Inflammatory macrophage (primary cell): ENCODE measurements at regions not wholly inside any gene's neighbourhood (a gene's known extent, or its start where the extent isn't known, plus 50 kb on each side); places are given as distances from the start of the nearest gene placed in this dataset.

Source experiments
- DNase-seq, 2 donors: peaks; one replicate each; pipeline ENCODE4 v3.0.0-alpha.2; 2020 to 2022

DNA sequence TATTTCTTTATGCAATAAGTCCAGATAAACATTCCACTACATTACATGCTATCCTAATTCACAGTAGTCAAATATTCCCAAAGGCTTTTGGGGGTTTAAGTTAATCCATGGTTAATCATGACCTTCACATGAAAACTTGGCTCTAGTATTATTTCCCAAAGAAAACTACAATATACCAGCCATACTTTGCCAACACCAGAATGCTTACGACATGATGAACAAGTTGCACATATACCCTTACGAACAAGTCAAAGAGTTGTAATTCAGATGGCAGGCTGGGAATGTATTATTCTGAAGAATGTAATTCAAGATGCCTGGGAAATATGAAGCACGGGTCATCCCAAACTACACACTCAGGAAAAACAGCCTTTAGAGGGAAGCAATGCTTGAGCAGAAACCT is 499.6 kb downstream of the PPARGC1A start:
- no peak for DNase-seq

DNA sequence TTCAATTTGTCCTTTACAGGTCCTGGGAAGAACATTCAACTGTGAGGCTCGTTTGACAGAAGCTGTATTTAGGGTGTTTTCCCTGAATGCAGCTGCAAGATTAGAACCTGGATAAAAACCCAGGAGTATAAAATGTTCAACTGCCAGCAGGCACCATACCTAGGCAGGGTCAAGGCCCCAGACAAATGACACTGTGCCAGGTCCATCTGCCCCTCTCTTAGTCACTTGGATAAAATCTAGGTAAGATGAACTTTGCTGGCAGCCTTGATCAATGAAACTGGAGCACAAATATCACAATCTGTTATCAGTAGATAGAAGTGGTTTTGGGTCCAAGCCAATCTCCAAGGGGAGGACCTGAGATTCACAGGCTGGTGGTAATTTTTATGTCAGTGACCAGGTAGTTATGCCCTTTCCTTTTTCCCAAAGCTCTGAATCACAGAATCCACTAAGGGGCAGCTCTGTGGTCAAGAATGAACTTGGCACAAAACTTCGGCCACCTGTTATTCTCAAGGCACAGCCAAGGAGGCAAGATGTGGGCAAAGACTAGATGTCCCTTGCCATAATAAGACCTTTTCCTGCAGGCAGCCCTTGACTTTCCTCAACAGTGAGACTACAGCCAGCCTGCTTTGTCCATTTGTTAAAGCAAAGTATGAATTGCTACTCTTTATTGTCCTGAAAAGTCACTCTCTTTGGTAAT is 501.0 kb downstream of the PPARGC1A start:
- DNase-seq = no peak

DNA sequence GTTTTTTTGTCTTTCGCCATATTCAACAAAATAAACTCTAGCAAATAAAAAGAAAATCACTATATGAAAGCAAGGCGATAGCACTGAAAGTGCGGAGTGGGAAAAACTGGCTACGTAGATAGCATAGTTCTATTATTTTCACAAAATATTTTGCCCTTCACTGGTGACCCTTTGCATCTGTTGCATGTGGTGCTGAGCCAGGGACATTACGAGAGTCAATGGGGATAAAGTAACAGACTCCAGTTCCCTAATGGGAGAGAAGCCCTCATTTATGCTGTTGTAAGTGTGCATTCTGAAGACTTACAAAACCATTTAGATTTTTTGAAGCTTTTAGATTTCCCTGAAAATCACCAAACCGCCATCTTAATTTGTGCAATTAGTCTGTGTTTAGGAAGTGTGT is 501.6 kb downstream of the PPARGC1A start:
- DNase-seq = no peak

- no peak for DNase-seq
These were observed 505.1 kb downstream of the PPARGC1A start for GRCh38 chr4:23384741-23385140.

GRCh38 chr4:23382879-23383278 is 507.0 kb downstream of the PPARGC1A start:
- no peak for DNase-seq

GRCh38 chr4:23374259-23374658 is 515.6 kb downstream of the PPARGC1A start:
- no peak for DNase-seq

- no peak for DNase-seq
These were observed 516.6 kb downstream of the PPARGC1A start for GRCh38 chr4:23373261-23373660.

DNA sequence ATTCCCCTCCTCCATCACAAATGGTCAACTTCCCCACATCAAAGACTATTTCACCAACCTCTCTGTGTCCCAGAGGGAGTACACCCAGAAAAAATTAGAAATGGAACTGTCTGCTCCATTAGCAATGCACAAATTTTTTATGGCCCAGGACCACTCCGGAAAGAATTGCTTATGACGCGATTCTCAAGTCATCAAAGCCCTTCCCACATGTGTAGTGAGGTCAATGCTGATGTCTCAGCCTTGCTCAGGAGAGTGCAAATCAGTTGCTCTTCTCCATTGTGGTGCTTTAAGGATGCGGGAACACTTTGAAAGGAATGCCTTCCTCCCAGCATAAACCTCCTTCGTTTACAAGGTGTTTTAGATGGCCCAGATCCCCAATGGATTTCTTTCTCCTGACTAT is 518.3 kb downstream of the PPARGC1A start:
- no peak for DNase-seq

DNA sequence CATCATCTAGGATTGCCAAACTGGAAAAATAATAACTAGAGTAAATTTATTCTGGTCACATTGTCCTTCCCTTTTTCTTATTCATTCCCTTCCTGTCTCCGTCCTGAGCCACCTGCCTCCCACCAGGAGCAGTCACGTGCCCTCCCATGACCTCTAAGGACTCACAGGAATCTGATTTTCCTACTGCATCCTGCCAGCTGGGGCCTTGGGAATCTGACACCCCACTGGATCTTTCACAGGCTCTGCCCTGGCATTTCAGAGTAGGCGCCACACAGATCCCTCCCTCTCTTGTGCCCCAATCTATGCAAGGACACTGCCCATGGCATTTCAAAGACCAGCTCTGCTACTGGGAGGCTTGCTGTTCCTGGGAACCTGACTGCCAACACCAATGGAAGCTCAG is 520.5 kb downstream of the PPARGC1A start:
- no peak for DNase-seq

GRCh38 chr4:23368081-23368697 is 521.7 kb downstream of the PPARGC1A start:
- DNase-seq = no peak

DNA sequence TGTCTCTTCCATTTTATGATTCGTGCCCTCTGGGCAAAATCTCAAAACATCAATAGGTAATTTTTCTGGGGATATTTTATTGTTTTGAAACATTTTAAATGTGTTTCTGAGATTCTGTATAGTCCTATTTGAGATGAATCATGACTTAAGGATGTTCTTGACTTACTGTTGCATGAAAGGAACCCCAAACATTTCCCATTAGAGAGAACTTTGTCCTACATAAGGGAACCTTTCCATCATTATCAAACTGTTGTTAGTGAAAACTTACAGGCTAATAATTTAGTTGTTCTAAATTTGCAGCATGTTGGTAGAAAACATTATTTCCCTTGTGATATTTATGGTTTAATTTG is 523.3 kb downstream of the PPARGC1A start:
- no peak for DNase-seq

DNA sequence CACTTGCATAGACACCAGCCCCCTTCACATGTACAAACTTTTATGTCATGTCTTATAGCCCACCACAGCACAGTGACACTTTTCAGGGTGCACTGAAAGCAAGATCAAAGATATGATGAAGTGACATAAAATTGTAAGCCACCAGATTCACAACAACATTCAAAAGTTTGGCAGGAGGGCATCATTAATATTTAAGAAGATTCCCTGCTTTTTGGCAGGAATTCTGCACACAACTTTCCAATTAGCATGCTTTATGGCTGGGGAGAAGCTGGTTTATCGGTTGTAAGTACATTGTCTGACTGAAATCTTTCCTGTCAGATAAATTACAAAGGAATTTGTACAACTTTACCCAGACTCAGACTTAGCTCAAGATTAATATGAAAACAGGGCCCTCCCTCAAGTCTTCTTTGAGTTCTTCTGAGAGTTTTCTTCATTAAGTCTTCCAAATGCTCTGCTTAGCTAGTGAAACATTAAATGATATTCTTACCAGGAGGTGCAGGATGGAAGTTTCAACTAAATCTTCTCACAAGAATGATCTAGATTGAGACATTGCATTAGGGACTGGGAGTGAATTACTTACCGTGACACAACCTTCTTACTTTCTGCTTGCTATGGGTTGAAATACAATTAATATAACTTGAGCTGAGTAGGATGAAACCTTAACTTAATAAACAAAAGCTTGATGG is 523.8 kb downstream of the PPARGC1A start:
- no peak for DNase-seq

DNA sequence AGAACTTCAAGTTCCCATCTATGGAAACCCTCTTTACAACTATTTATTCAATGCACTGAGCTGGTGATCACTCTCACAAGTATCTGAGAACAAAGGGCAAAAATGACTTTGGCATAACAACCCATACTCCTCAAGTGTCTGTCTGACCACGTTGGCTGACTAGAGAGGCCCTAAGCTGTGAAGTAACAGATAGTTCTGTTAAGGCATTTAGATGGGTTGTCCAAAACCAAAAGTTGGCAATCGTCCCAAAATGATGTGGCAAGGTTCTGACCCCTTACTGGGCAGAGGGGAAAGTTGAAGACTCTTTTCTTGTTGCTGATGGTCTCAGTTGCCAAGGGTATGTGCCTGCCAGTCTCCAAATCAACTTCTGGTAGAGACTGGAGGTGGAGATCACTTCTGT is 524.8 kb downstream of the PPARGC1A start:
- DNase-seq = no peak

DNA sequence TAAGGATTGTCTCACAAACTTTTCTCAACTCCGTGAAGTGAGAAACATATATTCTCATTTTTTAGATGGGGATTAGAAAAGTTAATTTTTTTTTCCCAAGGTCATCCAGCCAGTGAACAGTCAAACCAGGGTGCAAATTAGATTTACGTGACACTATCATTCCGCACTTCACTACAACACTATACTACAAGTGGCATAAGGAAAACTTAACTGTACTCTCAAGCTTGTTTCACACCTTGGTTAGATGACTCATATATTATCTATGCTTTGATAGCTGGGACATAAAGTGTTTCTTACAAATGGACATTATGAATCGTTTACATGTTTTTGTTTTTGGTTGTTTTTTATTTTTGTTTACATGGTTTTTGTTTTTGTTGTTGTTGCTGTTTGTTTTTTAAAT is 525.7 kb downstream of the PPARGC1A start:
- DNase-seq = no peak

- DNase-seq = no peak
These were observed 528.4 kb downstream of the PPARGC1A start for GRCh38 chr4:23361453-23361852.

DNA sequence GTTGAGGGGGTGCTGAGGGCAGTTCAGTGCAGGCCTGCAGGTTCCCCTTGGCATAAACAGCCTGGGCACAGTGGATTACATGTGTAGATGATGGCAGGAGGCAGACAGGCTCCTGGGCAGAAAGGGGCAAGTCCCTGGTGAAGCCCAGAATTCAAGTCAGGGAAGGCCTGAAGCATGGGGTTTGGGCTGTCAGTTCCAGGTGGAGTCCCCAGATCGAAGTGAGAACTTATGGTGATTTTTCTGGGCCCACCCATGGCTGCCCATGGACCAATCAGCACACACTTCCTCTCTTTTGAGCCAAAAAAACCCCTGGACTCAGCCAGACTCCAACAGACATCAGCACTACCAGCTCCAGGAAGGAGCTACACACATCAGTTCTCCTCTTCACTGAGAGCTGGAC is 529.1 kb downstream of the PPARGC1A start:
- DNase-seq = no peak

- DNase-seq = no peak
These were observed 534.6 kb downstream of the PPARGC1A start for GRCh38 chr4:23355258-23355657.

GRCh38 chr4:23353200-23353599 is 536.6 kb downstream of the PPARGC1A start:
- no peak for DNase-seq

GRCh38 chr4:23348789-23349498 is 540.9 kb downstream of the PPARGC1A start:
- no peak for DNase-seq

GRCh38 chr4:23337292-23337691 is 552.6 kb downstream of the PPARGC1A start:
- DNase-seq = no peak

- DNase-seq = peak; percentile 66 to 78
These were observed 555.6 kb downstream of the PPARGC1A start for GRCh38 chr4:23333946-23334878.

- peak in 1 of 2 donors; percentile 9 for DNase-seq
These were observed 556.3 kb downstream of the PPARGC1A start for GRCh38 chr4:23333556-23333945.
